22Rv1 (cell line): ENCODE measurements at regions not wholly inside any gene's neighbourhood (a gene's known extent, or its start where the extent isn't known, plus 50 kb on each side); places are given as distances from the start of the nearest gene placed in this dataset.

Experiments
- ZFX ChIP-seq: fragments of 450-650 bp; IDR thresholded peaks from 2 replicates; pipeline ENCODE4 v1.6.1; 2017; ENCODE audit warnings: antibody characterized with exemption, borderline replicate concordance
- TF ChIP-seq, protein P1 (sequence below): fragments of 450-650 bp; IDR thresholded peaks from 2 replicates; pipeline ENCODE4 v1.5.1; 2017; ENCODE audit warnings: mild to moderate bottlenecking

GRCh38 chr2:203799908-203800307, 67.7 kb upstream of the CTLA4 start:
- TF ChIP-seq, protein P1, sequence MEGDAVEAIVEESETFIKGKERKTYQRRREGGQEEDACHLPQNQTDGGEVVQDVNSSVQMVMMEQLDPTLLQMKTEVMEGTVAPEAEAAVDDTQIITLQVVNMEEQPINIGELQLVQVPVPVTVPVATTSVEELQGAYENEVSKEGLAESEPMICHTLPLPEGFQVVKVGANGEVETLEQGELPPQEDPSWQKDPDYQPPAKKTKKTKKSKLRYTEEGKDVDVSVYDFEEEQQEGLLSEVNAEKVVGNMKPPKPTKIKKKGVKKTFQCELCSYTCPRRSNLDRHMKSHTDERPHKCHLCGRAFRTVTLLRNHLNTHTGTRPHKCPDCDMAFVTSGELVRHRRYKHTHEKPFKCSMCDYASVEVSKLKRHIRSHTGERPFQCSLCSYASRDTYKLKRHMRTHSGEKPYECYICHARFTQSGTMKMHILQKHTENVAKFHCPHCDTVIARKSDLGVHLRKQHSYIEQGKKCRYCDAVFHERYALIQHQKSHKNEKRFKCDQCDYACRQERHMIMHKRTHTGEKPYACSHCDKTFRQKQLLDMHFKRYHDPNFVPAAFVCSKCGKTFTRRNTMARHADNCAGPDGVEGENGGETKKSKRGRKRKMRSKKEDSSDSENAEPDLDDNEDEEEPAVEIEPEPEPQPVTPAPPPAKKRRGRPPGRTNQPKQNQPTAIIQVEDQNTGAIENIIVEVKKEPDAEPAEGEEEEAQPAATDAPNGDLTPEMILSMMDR: no peak
- no peak for TF ChIP-seq ZFX
